Kidney glomerular epithelial cell (primary cell): ENCODE measurements at regions not wholly inside any gene's neighbourhood (a gene's known extent, or its start where the extent isn't known, plus 50 kb on each side); places are given as distances from the start of the nearest gene placed in this dataset.

ENCODE experiments used
- DNase-seq: peaks from one replicate; lab custom pipeline; 2025; lab: John Stamatoyannopoulos, UW

DNA sequence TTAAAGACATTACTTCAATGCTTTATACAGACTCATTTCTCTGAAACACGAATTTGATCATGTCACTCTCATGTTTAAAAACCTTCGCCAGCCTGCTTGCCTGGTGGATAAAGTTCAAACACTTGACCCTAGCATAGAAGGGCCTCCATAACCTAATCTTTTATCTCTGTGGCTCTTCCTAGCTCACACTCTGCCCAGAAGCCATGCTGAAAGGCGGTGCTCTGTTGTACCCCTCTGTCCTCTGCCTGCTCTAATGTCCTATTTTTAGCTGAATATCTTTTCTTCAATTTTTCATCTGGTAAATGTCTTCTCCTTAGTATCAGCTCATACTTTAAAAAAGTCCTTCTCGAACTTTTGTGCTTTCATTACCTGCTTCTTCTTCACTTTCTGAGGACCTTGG lies 302.6 kb upstream of the BOD1L1 start:
- no peak for DNase-seq

DNA sequence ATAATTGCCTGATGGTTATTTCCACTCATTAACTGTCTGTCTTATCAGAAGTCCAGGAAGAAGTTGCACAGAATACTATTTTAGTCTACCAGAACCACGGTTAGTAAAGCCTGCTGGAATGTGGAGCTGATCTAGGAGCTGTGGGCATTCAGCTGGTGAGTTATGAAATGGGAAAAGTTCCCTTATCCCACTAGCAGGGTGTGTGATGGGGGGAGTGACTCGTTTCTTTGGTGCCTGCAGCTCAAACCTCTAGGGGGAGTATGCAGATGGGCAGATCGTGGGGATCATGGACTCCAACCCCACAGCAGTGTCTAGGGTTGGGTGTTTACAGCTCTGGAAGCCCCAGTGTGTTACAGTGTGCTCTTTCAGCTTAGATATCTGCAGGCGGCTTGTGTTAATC lies 305.7 kb upstream of the BOD1L1 start:
- peak; percentile 51 for DNase-seq

DNA sequence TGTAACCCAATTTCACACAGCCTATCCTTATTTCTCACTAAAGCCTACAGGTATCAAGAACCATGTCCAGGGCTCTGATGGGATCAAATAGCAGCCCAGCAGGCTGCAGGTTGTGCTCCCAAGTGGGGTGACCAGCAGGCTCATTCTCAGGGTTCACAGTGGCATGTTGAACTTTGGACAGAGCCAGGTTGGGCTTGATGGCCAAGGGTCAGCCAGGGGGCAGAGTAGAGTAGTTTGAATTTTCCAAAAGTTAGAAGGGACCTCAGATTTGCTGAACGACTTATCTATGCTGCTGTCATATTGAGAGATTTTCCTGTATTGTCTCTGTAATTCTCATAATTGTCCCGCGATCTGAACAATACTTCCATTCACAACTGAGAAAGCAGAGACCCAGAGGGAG lies 310.8 kb upstream of the BOD1L1 start:
- DNase-seq: no peak

DNA sequence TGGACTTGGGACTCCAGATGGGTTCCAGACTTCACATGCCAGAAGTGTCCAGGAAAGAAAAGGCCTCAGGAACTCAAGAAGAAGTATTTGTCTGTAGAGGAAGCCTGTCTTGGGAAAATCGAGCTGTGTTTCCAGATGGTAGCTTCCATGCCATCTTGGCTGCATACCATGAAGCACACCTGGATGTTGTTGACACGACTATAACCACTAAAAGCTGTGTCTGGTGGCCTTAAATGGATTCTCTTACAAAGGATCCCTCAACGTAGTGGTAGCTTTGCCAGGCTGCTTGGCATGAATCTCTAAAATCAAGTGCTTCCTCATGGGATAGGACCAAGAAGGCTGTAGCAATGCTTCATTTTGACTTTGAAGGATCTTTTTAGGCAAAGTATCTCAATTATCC lies 313.4 kb upstream of the BOD1L1 start:
- DNase-seq: no peak

DNA sequence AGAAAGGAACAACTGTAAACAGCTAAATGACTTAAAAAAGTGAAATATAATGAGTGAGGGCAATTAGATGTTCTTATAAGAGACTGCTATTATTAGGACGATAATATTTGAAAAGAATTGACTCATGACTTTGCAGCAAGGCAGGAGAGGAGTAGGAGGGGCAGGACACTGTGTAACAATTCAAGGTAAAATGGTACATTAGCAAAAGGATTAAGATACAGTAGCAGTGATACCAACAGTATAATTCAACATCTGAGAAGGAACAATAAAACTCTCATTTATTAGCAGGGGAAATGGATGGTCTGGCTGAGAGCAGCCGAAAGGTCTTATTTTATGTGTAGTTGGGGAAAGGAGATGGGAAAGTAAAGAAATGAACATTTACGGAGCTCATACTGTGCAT lies 315.5 kb upstream of the BOD1L1 start:
- no peak for DNase-seq

DNA sequence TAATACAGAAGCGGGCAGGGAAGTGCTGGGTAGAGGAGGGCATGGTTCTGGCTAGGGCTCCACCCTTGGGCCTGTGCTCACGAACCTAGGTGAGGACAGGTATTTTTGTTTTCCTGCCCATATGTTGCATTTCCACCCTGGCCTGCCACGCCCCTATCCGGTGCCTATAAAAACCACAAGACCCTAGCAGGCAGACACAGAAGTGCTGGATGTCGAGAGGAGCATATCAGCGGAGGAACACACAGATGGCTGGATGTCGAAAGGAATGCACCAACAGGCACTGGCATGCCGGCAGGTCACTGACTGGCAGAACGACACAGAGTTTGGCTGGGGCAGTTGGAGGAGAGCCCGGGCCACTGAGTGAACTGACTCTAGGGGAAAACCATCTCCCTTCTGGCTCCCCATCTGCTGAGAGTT lies 316.6 kb upstream of the BOD1L1 start:
- DNase-seq: no peak

DNA sequence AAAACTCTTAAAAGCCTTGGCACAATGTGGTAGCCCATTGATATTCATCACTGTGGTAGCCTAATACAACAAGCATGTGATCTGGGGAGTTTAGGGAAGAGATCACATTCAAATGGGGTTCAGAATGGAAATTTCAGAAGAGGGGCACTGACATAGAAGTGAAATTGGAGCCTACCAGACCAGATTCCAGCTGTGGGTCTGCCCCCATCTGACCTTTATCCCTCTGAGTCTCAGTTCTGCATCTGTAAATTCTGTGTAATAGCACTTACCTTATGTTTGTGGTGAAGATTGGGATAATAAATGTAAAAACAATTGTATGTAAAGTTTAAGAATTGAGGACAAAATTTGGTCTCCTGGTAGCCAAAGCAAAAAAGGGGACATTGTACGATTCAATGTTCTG lies 320.4 kb upstream of the BOD1L1 start:
- no peak for DNase-seq

DNA sequence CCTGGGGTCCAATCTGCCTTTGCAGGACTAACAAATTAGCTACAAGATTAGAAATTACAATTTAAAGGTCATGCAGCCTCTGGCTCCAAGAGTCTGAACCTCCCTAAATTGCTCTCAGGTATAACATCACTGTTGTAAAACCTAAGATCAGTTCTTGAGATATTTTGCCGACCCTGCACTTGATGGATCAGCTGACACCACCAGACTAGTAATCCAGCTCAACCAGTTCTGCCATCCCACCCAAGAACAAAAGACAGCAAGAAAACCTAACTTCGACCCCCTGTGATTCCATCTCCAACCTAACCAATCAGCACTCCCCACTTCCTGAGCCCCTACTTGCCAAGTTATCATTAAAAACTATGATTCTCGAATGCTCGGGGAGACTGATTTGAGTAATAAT lies 323.0 kb upstream of the BOD1L1 start:
- no peak for DNase-seq

DNA sequence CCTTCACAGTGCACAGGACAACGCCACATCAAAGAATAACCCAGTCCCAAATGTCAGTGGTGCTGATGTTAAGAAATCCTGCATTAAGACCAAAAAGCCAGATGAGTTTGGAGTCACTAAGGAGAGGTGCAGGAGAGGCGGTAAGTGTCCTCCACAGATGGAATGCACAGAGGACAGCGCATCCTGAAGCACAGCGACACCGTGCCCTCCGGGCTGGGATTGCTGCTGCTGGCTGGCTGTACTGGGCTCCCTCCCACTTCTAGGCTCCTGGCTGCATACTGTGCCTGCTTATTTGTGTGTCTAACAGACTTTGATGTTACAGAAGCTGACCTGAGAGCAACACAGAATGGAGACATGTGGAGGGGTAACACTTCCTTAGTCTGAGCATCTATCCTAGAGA lies 325.6 kb upstream of the BOD1L1 start:
- no peak for DNase-seq

DNA sequence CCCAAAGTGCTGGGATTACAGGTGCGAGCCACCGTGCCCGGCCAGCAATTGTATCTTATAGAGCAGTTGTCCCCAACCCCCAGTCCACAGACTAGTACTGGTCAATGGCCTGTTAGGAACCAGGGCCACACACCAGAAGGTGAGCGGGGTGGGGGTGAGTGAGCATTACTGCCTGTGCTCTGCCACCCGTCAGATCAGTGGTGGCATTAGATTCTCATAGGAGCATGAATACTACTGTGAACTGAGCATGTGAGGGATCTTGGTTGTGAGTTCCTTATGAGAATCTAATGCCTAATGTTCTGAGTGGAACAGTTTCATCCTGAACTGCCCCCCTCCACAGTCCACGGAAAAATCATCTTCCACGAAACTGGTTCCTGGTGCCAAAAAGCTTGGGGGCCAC lies 328.0 kb upstream of the BOD1L1 start:
- DNase-seq: no peak

DNA sequence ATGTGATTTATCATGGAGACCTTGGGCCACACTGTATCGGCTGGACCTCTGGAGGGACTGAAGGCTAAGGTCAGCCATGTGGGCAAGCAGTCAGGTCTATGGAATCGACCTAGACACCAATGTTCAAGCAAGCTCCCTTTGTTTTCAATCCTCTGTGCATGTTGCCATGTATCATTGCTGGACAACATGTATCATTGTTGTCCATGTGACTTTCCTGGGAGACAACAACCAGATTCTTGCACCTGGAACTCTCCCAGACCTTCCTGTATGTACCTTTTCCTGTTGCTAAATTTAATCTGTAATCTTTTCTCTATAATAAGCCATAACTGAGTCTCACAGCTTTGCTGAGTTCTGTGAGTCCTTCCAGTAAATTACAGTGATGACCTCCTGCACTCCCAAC lies 329.4 kb upstream of the BOD1L1 start:
- no peak for DNase-seq

DNA sequence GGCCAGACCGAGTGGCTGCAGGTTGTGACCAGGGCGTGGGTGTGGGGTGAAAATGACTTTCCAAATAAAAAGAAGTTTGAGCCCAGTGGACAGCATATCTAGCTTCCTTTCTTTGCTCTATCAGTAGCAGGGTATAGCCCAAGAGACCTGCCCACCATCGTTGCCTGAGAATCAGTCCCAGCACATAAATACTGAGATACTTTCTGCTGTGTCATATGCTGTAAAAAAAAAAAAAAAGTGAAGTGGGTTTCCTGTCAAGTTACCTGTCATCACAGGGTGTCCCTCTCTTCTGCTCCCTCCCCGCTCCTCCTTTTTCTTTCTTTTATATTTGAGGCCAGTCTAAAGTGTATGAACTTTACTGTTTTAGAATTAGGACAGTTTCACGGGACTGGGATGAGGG lies 330.3 kb upstream of the BOD1L1 start:
- no peak for DNase-seq

DNA sequence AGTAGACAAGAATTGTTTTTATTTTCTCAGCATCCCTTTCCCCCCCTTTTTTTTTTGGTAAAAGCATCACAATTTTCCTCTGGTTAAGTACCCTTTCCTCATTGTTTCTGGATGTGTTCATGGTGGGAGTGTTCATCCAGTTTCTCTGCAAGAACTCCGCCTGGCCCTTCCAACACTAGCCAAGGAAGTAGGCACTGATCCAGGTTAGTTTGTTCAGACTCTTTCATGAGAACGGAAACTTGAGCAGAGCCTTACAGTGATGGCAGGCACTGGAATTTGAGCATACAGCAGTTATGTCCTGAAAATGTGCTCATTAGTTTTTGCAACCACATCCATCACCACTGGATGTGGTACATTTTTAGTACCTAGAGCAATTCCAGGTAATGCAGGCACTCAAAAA lies 336.1 kb upstream of the BOD1L1 start:
- DNase-seq: no peak

DNA sequence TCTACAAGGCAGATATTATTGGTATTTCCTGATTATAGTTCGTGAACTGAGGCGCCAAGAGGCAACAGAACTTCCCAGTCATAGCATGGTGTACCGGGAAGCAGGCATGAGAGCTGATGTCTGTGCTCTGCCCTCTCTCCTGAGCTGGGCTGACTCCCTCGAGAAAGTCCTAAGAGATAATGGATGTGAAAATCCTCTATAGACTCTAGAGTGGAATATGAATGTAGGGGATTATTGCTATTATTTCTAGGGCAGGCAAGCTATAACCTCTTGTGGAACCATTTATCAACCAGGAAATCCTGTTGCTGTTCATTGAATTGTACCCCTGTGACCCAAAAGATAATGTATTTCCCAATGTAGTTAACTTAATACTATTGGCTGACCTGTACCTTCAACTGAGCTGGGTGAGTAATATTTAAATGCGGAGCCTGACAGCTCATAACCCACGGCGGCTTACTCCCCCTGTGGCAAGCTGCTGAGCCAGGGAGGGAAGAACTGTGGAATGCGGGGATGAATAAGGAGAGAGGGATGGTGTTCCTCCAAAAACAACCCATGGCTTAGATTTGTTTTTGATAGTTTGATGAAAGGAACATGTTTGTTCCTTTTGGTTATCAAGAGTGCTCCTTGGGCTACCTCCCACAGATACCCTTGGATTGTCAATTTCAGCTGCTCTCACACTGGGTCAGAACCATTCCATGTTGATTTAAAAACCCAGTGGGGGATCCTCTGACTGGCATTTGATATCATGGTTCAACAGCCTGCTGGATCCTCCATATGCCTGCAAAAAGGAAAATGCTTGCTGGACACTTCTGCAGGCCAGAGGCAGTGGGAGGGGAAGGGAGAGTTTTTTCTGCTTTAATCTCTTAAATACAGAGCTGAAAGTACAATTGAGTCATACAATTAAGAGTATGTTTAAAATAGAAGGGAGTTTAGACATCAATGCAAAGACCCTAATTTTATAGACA lies 339.0 kb upstream of the BOD1L1 start:
- DNase-seq: peak; percentile 75

DNA sequence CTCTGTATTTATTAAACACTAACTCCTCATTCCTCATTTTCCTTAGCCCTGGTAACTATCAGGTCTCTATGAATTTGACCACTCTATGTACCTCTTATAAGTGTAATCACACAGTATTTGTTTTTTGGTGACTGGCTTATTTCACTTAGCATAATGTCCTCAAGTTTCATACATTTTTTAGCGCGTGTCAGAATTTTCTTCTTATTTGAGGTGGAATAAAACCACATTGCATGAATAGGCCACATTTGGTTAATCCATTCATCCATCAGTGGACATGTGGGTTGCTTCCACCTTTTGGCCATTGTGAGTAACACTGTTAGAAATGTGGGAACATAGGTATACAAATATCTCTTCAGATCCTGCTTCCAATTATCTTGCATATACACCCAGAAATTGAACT lies 341.2 kb upstream of the BOD1L1 start:
- no peak for DNase-seq

DNA sequence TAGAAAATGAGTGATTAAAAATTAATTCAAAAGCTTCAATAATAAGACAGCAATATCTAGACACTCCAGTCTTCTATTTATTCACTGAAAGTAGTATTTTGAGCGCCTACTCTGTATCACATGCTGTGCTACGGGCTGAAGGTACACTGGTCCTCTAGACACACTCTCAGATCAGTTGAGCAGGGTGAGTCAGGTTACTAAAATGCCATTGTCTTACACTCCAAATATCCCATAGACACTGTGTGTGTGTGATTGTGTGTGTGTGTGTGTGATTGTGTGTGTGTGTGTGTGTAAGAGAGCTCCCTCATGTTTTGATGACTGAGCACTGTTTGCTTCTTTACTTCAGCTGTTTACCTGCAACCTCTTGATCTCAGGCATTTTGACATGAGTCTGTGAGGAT lies 342.8 kb upstream of the BOD1L1 start:
- DNase-seq: no peak

DNA sequence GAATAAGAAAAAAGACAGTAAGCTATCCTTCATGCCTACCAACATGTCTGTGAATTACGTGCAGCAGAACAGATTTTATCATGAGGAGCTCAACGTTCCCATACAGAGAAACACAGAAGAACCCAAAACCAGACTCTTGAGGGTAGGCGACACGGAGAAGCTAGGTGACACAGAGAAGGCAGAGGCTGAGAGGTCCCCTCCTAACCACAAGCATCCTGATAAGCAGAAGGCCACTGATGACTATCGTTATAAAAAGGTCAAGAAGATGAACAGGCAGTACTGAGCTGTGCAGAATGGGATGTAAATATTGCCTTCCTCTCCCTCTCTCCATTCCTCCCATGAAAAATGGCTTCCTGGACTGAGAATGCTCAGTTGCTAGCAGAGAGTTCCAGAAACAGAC lies 350.2 kb upstream of the BOD1L1 start:
- DNase-seq: no peak

DNA sequence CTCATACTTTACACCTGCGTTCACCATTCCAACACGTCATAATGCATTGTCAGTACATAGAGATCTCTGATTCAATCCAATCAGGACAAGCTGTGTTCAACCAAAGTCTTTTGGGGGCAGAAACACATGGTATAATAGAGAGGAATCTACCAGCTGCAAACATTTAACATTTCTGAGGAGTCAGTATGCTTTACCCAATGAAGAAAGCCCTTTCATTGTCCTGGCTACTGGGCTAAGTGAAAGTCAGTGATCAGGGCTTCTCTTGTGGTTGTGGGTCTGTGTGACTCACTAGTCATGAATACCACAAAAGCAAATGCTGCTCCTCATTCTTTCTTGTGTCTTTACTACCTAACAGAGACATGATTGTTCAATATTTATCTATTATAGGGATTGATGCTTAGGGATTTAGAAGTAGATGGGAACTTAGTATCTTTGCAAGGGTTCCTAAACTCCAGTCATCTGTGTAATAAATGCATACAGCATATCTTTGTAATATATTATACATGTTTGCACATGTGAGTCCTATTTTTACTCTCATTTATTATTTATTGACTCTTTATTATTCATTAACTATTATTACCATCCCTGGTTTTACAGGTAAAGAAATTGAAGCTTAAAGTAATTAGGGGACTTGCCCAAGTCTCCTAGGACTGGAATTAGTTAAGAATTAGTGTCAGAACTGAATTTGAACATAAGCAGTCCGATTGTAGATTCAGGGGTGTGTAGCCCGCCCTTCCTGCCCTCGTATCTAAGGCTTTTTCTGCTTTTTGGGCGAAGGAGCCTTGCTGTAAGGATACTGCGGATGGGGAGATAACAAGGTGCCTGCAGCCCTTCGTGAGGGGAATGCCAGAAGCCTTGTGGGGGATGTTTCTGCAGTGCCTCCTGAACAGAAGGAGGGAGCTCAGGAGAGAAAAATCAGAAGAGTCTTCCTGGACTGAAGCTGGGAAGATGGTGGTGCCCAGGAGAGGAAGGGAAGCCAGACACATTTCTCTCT lies 353.1 kb upstream of the BOD1L1 start:
- DNase-seq: peak; percentile 90

DNA sequence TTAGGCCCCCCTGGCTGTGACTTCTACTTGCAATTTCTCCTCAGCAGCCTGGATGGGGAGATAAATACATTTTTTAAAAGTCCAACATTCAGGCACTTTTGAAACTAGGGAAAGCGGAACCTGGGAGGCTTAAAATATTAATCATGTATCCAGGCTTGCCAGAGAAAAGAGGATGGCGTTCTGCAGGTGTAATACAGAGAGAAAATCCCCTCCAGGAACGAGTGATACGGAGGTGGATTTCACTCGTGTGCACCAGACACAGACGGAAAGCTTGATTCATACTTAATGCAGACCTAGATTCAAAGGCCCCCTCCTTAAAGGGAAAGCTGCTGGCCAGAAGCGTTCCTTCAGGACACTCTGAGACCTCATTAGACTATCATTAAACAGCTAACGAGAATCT lies 354.0 kb upstream of the BOD1L1 start:
- no peak for DNase-seq

DNA sequence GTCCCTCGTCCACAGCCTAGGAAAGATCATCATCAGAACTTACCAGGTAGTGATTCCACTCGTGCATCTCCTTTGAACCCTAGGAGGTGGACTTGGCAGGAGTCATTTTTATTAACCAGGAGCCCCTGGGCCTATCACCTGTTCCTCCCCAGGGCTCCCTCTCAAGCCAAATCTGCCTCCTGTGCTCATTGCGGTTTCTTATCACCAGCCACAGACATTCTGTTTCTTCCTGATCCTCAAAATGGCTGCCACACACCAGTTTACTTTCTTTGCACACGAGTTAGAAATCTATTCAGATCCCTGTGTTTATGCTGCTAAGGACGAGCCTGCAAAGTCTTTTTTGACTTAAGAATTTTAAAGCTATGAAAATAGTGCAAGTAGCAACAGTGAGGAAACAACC lies 354.5 kb upstream of the BOD1L1 start:
- DNase-seq: no peak

DNA sequence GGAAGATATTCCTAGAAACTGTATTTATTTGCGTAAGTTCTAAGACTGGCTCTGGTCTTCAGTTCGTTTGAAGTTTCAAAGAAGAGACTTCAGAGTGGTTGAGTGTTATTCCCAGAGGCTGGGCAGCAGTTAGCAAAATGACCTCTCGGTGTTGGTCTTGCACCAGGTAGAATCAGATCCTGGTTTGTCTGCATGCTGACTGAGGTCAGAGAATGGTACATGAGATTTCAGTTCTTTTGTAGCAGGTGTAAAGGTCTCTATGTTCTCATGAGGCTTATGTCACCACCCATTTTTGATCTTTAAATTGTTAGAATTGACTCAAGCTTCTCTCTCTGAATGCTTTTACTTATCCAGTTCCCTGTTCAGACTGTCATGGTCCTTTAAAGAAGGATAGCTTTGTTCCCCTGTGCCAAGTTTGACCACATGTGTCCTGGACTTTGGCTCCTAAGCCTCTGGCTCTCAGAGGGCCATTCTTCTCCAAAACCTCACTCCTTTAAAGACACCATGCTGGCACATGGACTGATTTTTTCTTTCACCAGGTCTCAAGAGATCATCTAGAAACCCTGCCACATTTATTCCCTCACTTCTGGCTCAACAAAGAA lies 355.8 kb upstream of the BOD1L1 start:
- no peak for DNase-seq

DNA sequence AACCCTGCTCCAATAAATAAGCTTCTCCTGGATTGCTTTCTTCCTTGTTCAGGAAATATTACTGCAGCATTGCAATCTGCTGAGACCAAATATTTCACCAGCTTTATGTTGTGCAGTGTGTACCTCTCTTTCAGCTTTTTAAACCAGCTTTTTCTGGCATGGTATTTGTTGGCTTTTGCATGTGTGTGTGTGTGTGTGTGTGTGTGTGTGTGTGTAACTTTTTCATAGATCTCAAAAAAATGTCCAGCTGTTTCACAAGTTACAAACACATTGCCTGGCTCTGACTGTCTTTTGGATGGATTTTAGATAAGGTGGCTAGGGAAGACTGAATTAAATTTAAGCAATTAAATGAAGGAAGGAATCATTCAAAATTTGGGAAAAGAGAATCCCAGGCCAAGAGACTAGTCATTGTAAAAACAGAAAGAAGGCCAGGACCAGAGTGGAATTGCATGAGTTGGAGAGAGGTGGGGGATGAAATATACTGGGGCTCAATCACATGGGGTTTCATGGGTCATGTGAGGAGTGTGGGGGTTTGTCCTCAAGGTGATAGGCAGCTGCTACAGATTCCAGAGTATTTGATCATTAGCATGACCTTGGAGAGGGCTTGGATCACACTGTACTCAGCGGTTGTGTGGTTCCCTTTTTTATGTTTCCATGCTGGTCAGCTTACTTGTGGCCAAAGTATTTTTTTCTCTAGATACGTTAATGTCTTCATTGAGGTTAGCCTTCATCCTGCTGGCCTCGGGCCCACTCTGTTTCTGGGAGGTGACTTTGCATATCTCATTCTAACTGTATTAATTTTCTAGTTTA lies 357.7 kb upstream of the BOD1L1 start:
- DNase-seq: peak; percentile 34
